Panc1 (cell line): ENCODE measurements at regions not wholly inside any gene's neighbourhood (a gene's known extent, or its start where the extent isn't known, plus 50 kb on each side); places are given as distances from the start of the nearest gene placed in this dataset.

ENCODE experiments used
- ATAC-seq: fragments of 200-7000 bp; cut with Tn5 transposase; 2 replicates; pipeline ENCODE4 v1.9.1; 2020; ENCODE audit warnings: mild to moderate bottlenecking, moderate library complexity
- BruUV-seq: library from RNA; stranded (reverse); fragments of 400-500 nt; replicated peaks from 2 replicates; lab custom pipeline; 2021; lab: Mats Ljungman, UMichigan
- CTCF ChIA-PET: fragments of 300-600 bp; sonication (Branson Sonifier 250); formaldehyde crosslinking; loops from one replicate; lab custom pipeline; 2022; ENCODE audit warnings: antibody characterized with exemption; lab: Charles Lee
- POLR2A ChIA-PET: fragments of 300-600 bp; sonication (Branson Sonifier 250); formaldehyde crosslinking; loops from one replicate; lab custom pipeline; 2022; ENCODE audit warnings: antibody characterized with exemption; lab: Charles Lee
- DNase-seq: peaks from one replicate; pipeline ENCODE4 v3.0.0-alpha.2; 2010; ENCODE audit warnings: low read depth, low spot score
- H3K27ac ChIP-seq: 2 replicates; pipeline ENCODE4 v1.5.1; 2011; ENCODE audit warnings: mild to moderate bottlenecking, low read length, inconsistent platforms
- H3K27me3 ChIP-seq: fragments of 200-500 bp; sonication (Bioruptor generic); 2 replicates; pipeline ENCODE4 v1.6.0; 2014; ENCODE audit warnings: low read length, inconsistent platforms; ENCODE audit not compliant: control insufficient read depth, insufficient read depth
- H3K36me3 ChIP-seq: fragments of 200-500 bp; sonication (Bioruptor generic); 2 replicates; pipeline ENCODE4 v1.5.1; 2014; ENCODE audit warnings: inconsistent platforms, mild to moderate bottlenecking, low read length, moderate library complexity; ENCODE audit not compliant: control insufficient read depth, insufficient read depth
- H3K4me1 ChIP-seq: 2 replicates; pipeline ENCODE4 v1.5.1; 2011; ENCODE audit warnings: inconsistent platforms, mild to moderate bottlenecking, low read length, moderate library complexity; ENCODE audit not compliant: control insufficient read depth, insufficient read depth
- H3K4me3 ChIP-seq, 2 experiments: 2 replicates each; pipeline ENCODE4 v1.5.1; 2011 to 2012; ENCODE audit warnings: low read depth in 2 of 2, low read length in 2 of 2, mild to moderate bottlenecking in 2 of 2, inconsistent platforms in 1 of 2, moderate library complexity in 1 of 2
- H3K9me3 ChIP-seq: fragments of 200-500 bp; sonication (Bioruptor generic); 2 replicates; pipeline ENCODE4 v1.5.1; 2014; ENCODE audit warnings: low read depth, mild to moderate bottlenecking, inconsistent platforms, low read length, moderate library complexity; ENCODE audit not compliant: control insufficient read depth, insufficient read depth
- CTCF ChIP-seq: fragments of 450-650 bp; IDR thresholded peaks from 2 replicates; pipeline ENCODE4 v1.5.1; 2017; ENCODE audit warnings: mild to moderate bottlenecking
- POLR2AphosphoS5 ChIP-seq: IDR thresholded peaks from 2 replicates; pipeline ENCODE4 v1.6.1; 2012; ENCODE audit warnings: mild to moderate bottlenecking, low read depth, low read length, moderate library complexity
- SIN3A ChIP-seq: IDR thresholded peaks from 2 replicates; pipeline ENCODE4 v1.6.1; 2012; ENCODE audit warnings: low read depth, mild to moderate bottlenecking, low read length, moderate library complexity, borderline replicate concordance; ENCODE audit not compliant: insufficient read depth
- TCF7L2 ChIP-seq: IDR thresholded peaks from 2 replicates; pipeline ENCODE4 v1.6.1; 2011; ENCODE audit warnings: mild to moderate bottlenecking, low read depth, low read length, inconsistent platforms
- in situ Hi-C: cut with HindIII; loops from 2 replicates; pipeline ENCODE4 v1.10.0; 2016; ENCODE audit warnings: low sequenced_read_pairs, low pct_unique_long_range_greater_than_20kb
- intact Hi-C: fragments of 100-400 bp; cut with micrococcal nuclease; formaldehyde crosslinking; loops from one replicate; pipeline ENCODE4 v1.10.0; 2022; ENCODE audit not compliant: unreplicated experiment
- TF ChIP-seq, protein P1 (sequence below), 2 experiments: IDR thresholded peaks; 2 replicates each; pipeline ENCODE4 v1.6.1; 2011 to 2012; ENCODE audit warnings: low read depth in 2 of 2, control low read depth in 1 of 2, low read length in 1 of 2, mild to moderate bottlenecking in 1 of 2, moderate library complexity in 1 of 2; ENCODE audit not compliant: insufficient read depth in 1 of 2

GRCh38 chr2:3135676-3136075 is 241.9 kb downstream of the EIPR1 start:
- ATAC-seq (no peak), DNase-seq (no peak)
- no peaks in the 10 kb centered on the region for H3K4me1 ChIP-seq
- no peak overlapping the region for H3K4me3 ChIP-seq
- ChIA-PET CTCF (no interaction called here), POLR2A (no interaction called here)
- no TSS peak for BruUV-seq
- H3K36me3 ChIP-seq = no peaks in the 10 kb centered on the region
- TF ChIP-seq SIN3A (no peak), TCF7L2 (no peak), POLR2AphosphoS5 (no peak), CTCF (no peak)
- TF ChIP-seq, protein P1, sequence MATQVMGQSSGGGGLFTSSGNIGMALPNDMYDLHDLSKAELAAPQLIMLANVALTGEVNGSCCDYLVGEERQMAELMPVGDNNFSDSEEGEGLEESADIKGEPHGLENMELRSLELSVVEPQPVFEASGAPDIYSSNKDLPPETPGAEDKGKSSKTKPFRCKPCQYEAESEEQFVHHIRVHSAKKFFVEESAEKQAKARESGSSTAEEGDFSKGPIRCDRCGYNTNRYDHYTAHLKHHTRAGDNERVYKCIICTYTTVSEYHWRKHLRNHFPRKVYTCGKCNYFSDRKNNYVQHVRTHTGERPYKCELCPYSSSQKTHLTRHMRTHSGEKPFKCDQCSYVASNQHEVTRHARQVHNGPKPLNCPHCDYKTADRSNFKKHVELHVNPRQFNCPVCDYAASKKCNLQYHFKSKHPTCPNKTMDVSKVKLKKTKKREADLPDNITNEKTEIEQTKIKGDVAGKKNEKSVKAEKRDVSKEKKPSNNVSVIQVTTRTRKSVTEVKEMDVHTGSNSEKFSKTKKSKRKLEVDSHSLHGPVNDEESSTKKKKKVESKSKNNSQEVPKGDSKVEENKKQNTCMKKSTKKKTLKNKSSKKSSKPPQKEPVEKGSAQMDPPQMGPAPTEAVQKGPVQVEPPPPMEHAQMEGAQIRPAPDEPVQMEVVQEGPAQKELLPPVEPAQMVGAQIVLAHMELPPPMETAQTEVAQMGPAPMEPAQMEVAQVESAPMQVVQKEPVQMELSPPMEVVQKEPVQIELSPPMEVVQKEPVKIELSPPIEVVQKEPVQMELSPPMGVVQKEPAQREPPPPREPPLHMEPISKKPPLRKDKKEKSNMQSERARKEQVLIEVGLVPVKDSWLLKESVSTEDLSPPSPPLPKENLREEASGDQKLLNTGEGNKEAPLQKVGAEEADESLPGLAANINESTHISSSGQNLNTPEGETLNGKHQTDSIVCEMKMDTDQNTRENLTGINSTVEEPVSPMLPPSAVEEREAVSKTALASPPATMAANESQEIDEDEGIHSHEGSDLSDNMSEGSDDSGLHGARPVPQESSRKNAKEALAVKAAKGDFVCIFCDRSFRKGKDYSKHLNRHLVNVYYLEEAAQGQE (IDR thresholded peaks at IDR 0.05; ENCODE audit: insufficient read depth in 1 of 2, low read depth in 2 of 2, low read length in 1 of 2) = no peak
- H3K27me3 ChIP-seq = no peaks in the 10 kb centered on the region
- intact Hi-C loops (no loop called here), in situ Hi-C loops (no loop called here)
- no peaks in the 10 kb centered on the region for H3K9me3 ChIP-seq
- no peak overlapping the region for H3K27ac ChIP-seq

- ATAC-seq (no peak), DNase-seq (no peak)
- no peak overlapping the region for H3K4me3 ChIP-seq
- no TSS peak for BruUV-seq
- intact Hi-C loops = no loop called here
- TF ChIP-seq POLR2AphosphoS5 (no peak), TCF7L2 (no peak), CTCF (no peak), SIN3A (no peak)
- TF ChIP-seq, protein P1 (IDR thresholded peaks at IDR 0.05; ENCODE audit: insufficient read depth in 1 of 2, low read depth in 2 of 2, low read length in 1 of 2) = no peak
- POLR2A ChIA-PET = no interaction called here
- in situ Hi-C loops = no loop called here
- no peaks in the 10 kb centered on the region for H3K9me3 ChIP-seq
- CTCF ChIA-PET = no interaction called here
- H3K27me3 ChIP-seq = no peaks in the 10 kb centered on the region
- H3K4me1 ChIP-seq = no peaks in the 10 kb centered on the region
- H3K27ac ChIP-seq = no peak overlapping the region
- H3K36me3 ChIP-seq = no peaks in the 10 kb centered on the region
Measured at GRCh38 chr2:3134026-3134571, 243.5 kb downstream of the EIPR1 start.
